Hepatic stellate cell (primary cell): ENCODE measurements at regions not wholly inside any gene's neighbourhood (a gene's known extent, or its start where the extent isn't known, plus 50 kb on each side); places are given as distances from the start of the nearest gene placed in this dataset.

Experiments
- DNase-seq: peaks from one replicate; pipeline ENCODE4 v3.0.0; 2011; ENCODE audit warnings: low spot score

DNA sequence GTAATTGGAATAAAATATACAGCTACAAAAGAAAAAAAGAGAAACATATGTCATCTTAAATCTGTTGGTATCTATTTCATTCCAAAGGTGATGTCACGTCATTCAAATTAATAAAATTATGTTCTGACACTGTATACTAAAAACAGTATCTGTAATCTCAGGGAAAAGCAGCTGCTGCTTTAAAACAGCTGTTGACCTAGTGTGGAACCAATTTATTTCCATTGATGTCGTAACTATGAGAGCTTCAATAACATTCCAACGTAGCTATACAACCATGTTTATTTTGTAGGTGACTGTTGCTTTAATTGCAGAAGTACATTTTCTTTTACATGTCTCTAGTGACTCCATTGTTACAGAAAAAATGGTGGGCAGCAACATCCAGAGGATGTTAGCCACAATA is 571.7 kb downstream of the RPS29 start:
- DNase-seq, result no peak

DNA sequence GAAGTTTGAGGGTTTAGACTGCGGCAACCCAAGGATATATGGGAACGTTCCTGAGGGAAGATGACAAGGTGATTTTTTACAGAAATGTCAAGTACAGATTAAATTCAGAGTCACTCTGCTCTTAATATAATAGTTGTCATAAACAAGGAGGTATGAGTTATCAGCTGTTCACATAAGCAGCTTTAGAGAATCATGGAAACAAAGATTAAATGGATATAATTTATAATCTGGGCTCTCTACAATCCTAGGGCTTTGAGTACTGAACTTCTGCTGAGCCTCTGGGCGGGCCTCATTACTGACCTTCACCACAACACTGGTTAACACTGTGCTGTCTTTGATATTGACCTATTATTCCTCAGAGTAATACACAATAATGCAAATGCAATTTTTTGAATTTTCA is 577.8 kb downstream of the RPS29 start:
- DNase-seq, result no peak

- DNase-seq, result no peak
Measured at GRCh38 chr14:48991141-48991540, 595.0 kb downstream of the RPS29 start.

DNA sequence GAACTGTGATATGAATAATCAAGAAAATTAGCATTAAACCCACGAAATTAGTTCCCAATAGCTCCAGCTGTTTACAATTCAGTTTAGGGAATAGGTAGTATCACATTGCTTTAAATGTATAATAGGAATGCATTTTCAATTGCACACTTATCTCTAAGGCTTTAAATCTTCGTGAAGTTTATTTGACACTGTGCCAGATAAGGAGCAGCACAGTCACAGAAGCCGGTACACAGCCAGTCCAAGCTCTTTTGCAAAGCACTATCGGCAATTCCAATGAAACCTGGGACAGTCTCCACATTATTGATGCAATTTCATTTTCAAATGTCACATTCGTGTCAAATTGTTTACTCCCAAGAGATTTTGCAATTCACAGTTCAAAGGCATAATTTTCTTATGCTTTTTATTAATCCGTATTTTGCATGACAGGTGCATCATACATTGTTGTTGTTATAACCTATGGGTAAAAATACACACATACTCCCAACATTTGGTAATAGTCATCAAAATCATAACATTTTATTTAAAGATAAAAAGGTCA is 602.8 kb downstream of the RPS29 start:
- DNase-seq, result no peak

- no peak for DNase-seq
Measured at GRCh38 chr14:48974994-48975393, 611.2 kb downstream of the RPS29 start.

GRCh38 chr14:48973151-48973550 is 613.0 kb downstream of the RPS29 start:
- no peak for DNase-seq

DNA sequence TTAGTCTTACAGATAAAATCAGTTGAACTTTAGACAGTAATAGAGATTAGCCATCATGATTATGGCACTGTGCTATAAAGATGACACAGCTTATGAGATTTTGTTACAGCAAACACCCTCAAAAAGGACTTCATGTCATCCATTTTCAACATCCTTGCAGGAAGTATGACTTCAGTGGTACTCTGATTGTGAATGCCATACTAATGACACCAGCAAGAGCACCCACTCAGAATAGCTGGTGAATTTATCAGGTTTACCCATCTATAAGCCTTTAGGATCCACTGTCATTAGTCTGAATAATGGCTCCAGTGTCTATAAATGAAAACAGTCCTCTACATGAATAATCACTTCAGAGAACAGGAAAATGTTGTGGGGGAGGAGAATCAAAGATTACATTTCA is 615.2 kb downstream of the RPS29 start:
- DNase-seq, result no peak

DNA sequence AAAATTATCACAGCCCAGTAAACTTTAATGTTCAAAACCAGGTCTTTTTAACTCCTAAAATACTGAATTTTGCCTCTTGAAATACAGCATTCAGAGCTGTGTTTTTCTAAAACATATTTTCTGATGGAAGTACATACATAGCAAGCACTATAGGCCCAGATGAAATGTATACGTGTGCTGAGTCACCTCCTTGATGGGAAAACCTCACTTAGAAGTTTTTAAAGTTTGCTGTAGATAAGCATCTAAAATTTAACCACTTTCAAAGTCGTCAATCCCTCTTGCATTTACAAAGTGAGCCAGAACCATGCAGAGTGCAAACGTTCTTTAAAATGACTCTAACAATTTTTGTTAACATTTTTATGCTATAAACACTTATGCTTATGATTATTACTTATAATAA is 618.8 kb downstream of the RPS29 start:
- DNase-seq, result no peak

DNA sequence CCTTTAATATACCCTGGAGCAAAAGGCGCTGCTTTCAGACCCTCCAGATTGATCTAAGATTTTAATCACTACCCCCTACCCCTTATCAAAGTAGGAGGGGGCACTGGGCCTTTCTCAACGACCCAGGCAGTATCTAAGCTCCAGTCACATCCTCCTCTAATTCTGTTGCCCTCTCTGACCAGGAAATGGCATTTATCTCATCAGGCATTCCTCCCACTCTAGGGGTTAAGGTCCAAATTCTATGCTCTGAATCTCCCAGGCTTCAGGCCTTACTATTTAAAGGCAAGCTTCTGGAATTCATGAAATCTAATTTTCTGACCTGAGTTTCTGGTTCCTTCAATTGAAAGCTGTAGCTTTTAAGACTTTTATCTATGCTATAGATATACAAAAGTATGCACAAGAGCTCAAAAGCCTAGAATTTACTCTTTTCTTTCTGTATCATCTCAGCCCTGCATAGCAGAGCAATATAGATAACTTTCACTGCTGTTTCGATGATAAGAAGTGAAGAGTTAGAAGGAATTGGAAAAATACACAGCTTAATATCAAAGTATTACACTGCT is 622.9 kb downstream of the RPS29 start:
- DNase-seq, result no peak

GRCh38 chr14:48957486-48957885 is 628.7 kb downstream of the RPS29 start:
- no peak for DNase-seq

DNA sequence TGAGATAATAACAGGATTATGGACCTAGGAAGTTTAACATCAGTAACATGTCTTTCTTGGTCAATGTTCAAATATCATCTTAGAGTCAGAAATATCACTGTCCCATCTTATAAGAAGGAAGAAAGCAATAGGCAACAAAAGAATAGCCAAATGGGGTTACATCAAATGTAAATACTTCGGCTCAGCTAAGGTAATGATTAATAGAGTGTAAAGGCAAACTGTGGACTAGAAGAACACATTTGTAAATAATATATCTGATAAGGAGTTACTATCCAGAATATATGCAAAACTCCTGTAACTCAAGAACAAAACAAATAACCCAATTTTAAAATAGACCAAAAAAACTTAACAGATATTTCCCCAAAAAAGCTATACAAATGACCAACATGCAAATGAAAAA is 630.3 kb downstream of the RPS29 start:
- DNase-seq, result no peak

- DNase-seq, result no peak
Measured at GRCh38 chr14:48954446-48954845, 631.7 kb downstream of the RPS29 start.

DNA sequence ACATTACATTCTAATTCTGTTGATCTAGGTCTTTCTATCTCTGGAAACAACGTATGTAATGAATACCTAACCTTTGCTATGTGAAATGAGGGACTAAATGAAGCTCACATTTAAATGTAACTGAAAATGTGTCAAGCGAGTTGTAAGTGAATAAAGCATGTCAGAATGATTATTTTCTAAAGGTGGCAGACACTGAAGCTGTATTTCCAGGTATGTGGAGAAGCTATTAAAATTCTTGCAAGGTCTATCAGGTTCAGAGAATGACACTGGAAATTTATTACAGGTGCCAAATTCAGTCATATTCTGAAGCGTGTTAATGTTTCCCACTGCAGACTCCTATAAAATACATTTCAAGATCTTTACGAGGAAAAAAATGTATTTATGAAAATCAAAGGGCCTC is 641.4 kb downstream of the RPS29 start:
- DNase-seq, result no peak

DNA sequence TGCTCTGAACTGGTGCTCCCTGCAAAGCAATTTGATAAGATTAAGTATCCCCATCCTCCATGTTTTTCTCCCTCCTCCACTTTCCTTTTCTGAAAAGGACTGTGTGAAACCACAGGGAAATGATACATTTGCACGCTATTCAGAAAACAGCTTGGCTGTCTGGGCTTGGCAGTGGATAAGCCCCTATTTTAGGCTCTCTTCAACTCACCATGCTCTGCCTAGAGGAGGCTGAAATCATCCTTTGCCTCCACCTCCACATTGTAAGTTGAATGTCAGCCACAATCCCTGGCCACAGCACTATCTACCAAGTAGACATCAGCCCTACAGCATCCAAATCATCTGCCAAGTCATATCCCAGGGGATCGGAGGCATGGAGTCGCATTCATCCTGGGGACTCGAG is 642.3 kb downstream of the RPS29 start:
- no peak for DNase-seq

DNA sequence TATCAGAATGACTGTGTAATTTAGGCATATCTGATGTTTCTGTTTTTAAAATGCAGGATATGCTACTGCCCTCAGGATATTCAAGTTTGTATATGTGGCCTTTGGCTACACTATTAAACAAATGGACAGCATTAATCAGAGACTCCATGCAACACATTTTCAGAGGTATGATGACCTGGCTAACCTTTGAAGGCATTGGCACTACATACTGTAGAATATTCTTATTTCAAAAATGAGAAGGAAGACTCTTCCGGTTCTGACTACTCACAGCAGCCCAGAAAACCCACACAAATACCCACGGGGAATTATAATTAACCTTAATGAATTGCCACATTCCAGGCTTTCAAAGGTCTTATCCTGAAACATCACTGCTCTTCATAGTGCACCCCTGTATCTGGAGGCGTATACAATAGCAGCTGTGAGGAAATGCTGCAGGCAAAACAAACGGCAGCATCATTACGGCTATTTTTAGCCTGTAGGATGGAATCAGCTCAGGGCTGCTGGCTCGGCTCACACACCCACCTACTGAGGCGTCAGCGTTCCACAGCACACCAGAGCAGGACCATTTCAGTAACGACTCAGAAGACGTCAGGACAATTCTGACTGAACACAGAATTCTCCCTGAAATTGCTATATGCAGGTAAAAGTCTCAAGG is 648.5 kb downstream of the RPS29 start:
- DNase-seq, result no peak

GRCh38 chr14:48936849-48937248 is 649.3 kb downstream of the RPS29 start:
- no peak for DNase-seq

DNA sequence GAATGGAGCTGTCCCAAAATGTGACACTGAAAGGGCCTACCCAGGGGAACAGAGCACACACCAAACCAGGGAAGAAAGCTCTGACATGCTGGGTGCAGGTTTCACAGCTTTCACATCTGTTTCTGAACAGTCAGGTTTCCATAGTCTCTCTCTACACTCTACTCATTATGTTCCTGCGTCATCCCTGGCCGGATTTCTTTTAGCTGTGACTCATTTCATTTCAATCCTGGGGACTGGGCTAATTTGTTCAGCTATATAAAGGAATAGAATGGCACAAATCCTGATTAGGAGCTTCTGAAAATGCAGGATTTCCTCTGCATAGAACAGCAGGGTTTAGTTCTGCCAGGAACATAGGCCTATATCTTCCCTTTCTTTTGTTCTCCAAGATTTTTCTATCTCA is 649.8 kb downstream of the RPS29 start:
- no peak for DNase-seq

DNA sequence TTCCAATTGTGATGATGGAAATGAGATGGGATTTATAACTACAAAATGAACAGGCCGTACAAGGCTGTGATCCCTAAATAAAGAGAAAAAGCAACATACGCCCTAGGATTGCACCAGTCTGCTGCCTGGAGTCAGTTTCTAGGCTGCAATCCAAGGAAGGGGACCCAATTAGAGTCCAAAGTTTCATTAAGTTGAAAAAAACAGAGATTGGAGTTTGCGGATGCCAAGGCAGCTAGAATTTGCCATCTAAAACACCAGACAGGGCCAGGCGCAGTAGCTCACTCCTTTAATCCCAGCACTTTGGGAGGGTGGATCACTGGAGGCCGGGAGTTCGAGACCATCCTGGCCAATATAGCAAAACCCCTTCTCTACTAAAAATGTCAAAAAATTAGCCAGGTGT is 661.0 kb downstream of the RPS29 start:
- no peak for DNase-seq

GRCh38 chr14:48914921-48915320 is 671.3 kb downstream of the RPS29 start:
- no peak for DNase-seq

DNA sequence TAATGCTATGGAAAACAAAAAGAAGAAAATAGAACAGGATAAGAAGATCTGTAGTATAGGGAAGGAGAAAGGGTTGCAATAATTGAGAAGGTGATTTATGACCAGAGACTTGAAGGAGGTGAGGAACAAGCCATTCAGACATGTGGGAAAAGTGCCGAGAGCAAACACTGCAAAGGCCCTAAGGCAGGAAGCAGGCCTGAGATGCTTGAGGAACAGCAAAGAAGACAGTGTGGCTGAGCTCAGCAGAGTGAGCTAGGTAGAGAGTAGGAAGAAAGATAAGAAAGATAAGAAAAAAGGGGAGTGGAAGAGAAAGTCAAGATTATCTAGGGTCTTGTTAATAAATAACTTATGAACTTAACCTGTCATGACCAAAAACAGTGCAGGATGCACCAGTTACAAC is 671.8 kb downstream of the RPS29 start:
- no peak for DNase-seq

DNA sequence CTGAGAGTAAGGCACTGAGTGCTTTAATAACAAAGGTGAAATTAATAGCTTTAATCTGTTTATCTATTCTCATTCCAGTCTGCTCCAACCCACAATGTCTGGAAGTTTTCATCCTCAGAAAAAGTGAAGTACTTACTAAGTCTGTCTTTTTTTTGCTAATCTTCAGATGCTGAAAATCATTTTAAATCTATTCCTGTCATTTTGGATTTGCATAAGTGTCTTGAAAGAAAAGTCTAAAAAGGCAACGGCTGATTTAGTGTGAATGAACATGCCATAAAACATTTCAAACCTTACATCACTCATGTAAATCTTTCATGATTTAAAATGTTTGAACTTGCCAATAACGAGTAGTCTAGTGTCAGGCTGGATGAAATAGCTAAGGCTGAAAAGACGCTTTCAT is 685.6 kb downstream of the RPS29 start:
- no peak for DNase-seq

DNA sequence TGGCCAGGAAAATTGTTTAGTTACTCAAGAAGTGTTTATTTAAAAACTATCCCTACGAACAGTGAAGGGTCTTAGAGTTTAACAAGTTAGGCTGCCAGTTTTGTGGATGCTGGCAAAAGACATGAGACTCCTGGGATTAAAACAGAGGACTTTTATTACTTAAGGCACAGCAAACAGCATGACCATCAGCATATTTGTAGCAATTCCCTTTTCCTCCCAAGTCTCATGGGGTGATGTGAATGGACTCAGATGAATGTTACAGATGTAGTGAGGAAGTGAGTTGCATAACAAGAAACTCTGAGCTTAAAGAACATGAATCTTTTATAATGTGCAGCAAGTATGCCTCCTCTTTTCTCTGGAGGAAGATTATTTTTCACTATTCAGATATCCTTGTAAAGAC is 695.8 kb downstream of the RPS29 start:
- no peak for DNase-seq

- no peak for DNase-seq
Measured at GRCh38 chr14:48876806-48877340, 709.3 kb downstream of the RPS29 start.

DNA sequence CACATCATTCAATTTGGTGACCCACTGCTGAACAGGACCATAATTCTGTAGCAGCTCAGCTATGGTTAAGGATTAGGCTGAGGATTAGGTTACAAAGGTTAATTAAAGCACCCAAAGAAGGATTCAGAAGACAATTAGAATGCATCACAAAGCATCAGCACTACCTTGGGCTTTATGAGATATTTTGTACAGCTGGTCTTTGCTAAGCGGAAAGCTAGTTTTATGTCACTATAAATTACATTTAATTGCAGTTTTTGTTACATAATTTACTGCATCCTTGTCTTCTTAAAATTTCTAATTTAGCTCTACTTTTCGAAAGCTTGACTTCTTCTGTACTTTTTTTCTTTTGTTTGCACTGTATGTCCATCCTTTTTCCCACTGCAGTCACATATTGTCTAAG is 711.5 kb downstream of the RPS29 start:
- DNase-seq, result no peak
